Myocyte (in vitro differentiated cells): ENCODE measurements at regions not wholly inside any gene's neighbourhood (a gene's known extent, or its start where the extent isn't known, plus 50 kb on each side); places are given as distances from the start of the nearest gene placed in this dataset.
A peak's percentile ranks its signal among the peaks of the same experiment; 100 is the strongest.

Experiments used
- DNase-seq: peaks from one replicate; pipeline ENCODE4 v3.0.0-alpha.2; 2012; ENCODE audit warnings: low read depth

DNA sequence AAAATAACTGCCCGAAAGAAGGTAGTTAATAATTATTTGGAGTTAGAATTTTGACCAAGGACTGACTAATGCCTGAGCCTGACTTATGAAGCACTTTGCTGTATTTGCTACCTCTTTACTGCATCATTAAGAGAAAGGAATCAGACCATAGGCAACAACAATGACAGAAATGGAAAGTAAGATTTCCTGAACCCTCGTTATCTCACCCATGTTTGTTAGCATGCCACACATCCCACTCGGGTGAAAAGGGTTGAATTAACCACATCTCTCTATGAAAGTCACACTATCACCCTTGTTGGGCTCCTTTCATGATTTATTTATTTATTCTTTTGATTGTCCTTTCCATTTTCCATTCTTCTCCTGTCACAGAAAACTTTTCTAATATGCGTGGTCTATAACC lies 59.6 kb downstream of the OLIG3 start:
- DNase-seq, result no peak

DNA sequence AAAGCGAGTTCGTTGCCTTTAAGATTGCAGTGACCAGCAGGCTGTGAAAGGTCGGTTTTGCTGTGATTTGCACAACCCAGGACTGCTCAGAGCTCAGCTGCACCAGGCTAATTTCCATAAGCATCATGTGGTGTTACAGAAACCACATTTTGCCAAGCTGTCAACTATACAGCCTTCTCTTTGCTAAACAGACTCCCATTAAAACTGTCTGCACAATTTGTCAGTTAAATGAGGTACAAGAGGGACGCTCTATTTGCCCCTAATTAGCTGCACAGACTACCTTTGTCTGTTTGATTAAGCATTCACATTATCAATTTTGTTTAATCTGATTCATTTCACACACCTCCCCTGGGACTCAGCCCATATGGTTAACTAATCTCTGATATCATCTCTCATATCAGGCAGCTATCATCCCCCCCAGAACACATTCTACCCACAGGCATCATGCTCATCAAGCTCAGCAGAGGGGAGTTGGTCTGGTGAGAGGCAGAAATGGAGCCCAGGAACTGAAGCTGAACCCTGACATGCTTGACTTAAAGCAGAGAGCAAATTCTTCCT lies 62.1 kb downstream of the OLIG3 start:
- no peak for DNase-seq

DNA sequence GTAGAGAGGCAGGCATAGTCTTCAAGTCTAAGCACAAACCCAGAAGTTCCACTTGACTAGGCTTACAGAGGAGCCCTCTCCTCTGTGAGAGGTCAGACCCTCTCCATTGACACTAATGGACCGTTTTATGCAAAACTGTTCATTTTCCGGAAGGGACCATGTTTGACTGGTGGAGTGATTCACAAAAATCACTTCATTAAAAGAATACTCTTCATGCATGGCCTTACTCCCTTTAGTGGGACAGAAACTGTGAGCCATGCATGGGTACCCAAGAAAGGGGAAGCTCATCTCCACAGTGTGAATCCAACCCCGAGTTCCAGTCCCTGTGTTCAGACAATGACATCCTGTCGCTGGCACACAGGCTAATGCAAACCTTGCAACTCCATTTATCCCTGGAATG lies 63.2 kb downstream of the OLIG3 start:
- no peak for DNase-seq

DNA sequence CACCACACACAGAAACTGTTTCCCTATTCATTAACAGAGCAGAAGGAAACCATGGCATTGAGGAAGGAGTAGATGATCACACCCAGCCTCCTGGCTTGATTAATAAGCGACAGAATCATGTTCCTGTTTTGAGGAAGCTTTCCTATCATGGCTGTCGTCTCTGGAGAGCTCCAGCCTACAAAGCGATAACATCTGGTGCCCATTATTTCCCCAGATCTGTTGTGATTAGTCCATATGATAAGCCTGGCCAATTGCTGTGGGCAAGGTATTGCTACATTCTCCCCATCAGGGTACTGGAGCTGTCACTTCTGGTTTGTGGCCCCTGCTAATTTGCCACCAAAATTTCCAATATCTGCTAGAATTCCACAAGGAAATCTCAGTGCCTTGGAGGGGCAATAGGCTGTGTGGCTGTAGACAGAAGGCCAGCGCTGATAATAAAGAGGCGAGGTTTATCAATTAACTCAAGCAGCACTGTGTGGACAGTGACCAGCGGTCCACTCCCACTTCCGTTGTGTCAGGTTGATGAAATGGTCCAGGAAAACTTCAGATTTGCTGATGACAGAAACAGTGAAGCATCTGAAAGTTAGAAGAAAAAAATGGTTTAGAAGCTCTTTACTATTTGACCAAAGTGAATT lies 66.4 kb downstream of the OLIG3 start:
- no peak for DNase-seq

DNA sequence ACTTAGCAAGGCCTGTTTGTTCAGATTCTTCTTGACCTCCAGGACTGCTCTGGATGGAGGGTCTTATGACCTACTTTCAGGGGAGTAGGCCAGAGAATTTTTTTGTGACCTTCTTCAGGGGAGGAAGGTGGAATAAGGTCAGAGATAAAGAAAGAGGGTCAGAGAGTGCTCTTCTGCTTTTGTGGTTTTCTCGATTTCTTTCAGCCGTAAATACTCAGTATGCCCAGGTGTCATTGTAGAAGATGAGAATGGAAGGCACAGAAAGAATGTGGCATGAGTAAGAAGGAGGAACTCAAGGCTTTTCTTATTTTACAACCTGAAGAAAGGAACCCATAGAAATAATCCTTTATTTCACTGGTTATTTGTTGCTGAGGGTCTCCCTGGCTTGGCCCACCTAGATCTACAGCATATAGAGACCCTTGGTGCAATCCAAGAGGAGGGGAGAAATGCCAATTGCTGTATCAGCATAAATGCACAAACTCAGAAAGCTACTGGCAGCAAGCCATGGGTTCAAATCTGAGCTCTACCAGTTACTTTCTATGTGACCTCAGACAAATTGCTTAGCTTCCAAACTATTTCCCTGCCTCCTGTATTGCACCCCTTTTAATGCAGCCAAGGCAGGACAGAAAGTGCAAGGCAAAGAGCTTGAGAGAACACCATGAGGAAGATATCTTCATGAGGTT lies 68.0 kb downstream of the OLIG3 start:
- no peak for DNase-seq

DNA sequence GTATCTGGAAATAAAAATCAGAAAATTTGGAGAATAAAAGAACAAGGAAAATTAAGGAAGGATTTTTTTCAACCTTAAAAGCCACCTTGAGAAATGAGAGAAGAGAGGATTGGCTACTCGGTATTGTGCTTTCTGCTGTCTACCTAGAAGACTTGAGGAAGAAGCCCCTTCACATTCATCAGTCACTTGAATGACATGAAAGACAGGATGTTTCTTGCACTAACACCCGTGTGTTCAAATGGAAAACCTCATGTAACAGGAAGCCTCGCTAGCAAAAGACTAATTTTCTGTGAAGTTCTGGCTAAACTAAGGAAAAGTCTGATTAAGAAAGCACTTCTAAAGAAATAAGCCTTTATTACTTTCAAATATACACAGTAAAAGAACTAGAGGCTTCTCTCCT lies 69.9 kb downstream of the OLIG3 start:
- no peak for DNase-seq

DNA sequence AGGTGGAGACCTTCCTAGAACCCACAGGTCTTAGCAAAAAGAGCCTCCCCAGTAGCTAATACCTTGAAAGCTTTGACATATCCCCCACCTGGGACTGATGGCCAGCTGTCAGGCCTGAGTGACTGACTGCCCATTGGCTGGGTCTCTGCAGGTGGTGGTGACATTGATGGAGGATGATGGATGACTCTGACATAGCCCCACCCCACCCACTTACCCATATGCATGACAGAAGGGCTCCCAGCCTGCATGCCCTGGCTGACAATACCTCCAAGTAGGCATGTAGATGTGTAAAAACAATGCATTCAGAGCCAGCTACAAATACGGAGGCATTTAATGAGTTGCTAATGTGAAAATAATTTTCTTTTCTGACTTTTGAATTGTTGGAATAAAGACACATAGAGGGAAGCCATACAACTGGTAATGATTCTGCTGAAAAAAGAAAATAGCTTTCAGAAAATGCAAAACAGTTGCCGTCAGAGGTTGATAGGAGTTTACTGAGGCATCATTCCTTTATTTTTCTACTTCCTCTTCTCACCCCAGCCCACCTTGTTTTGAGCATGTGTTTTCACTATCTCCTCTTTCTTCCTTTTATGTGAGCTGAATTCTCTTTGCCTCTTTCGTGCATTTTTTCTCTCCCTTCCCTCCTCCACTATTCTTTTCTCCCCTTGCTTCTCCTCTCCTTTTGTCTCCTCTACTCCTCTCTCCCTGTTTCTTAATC lies 70.6 kb downstream of the OLIG3 start:
- no peak for DNase-seq

DNA sequence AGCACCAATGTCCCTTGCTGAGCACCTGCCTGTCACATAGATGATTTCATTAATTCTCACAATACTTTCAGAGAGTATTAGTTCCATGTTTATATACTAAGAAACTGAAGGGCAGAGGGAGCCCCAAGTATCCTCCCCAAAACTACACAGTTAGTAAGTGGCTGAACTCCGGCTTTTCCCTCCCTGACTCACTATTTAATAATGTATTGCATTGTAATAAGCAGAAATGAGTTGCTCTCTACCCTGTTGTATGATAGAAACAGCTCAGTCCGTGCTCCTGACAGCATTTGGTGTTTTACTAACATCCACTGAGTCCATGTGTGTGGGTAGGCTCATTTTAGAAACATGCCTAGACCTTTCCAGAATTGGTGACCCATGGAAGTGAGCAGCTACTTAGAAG lies 76.8 kb downstream of the OLIG3 start:
- DNase-seq, result no peak

DNA sequence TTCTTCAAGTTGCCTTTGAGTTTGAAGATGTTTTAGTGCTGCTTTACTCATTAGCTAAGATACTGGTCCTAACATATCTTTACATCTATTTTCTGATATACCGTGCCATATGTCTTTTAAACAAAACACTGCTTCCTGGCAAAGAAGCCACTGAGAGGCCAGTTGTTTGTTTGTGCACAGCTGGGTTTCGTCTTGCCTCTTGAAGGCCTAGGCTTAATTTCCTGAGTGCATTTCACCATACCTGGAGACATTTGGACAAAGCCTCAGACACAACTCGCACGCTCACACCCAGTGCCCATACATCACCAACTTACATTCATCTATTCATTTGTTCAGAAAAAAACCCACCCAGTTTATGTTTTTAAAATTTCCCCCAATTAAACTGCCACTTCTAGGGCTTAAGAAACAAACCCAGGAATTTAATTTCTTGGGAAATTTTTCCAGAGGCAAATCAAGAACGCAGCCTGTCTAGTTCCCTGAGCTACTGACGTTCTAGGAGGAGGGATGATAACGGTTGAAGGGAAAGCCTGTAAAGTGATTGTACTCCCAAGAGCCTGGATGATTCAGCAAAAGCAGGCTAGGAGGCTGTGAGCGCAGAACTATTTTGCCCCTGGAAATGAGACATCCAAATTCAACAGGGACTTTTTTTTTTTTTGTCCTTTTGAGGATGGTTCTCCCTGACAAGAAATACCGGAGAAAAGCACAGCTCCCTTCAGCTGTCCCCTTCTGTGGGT lies 77.7 kb downstream of the OLIG3 start:
- peak; percentile 5 for DNase-seq

DNA sequence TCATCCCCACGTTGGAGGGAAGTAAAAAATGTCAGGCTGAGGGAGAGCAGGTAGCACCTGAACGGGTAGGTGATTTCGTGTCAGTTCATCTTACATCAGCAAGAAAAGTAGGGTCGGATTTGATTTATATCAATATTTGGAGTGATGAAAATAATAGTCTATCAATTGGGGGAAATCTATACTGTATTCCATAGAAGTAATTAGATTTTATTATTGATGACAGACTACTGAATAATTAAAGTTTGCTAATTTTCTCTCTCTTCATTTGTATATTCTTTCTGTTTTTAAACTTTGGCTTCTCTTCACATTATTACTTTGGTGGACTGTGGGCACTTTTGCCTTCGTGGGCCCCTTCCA lies 78.4 kb downstream of the OLIG3 start:
- DNase-seq, result no peak

DNA sequence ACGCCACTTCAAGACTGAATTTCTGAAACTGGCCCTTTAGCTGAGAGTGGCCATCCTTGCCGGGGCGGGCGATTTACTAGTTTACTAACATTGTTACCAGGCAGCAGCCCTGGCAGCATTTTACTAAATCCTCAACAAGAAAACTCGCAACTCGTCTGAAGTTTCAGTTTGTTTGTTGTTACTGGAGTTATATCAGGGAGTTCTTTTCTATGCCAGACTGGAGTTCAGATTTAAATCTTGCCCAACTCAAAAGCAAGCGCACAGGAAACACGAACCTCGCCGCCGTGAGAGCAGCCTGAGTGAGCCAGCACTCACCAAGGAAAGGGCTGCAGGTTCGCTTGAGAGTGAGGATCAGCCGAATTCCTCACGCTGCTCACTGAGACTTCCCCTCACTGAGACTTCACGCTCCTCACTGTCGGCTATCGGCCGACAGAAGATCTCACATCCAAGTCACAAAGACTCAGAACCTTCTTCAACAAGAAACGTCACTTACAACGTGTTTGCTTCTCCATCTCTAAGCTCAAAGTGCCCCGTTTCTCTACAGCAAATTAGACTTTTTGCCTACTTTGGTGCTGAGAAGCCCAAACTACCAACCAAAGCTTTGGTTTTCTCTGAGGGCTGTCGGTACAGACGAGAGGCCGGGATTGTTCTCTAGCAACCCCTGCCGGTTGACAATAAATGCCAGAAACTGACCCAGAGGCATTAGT lies 78.9 kb downstream of the OLIG3 start:
- DNase-seq, result peak; percentile 71

DNA sequence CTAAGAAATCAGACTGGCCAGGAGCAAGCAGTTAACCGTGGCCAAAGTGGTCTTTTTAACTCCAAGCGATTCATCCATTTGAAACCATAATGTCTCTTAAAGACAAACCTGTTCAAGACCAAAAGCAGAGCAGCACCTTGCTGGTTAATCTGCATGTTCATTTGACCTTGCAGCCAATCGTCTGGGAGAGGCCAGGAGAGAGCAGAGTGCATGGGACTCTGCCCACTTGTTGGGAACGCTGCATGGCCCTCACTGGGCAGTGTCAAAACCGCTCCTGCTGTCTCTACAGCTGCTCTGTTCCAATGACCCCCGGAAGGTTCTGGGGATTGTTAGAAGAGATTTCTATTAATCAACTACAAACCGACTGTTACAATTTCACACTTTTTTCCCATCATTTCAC lies 79.6 kb downstream of the OLIG3 start:
- peak; percentile 9 for DNase-seq

DNA sequence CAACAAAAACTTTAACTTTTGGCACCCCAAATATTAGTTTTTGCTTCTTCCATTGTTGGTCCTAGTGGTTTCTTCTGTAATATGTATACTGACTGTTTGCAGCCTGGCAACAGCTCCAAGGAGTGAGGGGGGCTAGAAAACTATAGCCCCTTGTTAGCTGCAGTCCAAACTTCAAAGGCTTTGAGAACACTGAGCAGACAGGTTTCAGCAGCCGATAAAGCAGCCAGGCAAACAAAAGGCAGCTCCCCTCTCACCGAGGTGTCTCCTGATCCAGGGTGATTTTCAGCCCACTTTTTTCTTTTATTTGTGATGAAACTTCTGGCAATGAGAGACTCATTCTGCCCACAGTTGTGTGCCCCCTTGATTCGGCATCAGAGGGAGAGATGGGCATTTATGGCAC lies 80.7 kb downstream of the OLIG3 start:
- DNase-seq, result no peak

DNA sequence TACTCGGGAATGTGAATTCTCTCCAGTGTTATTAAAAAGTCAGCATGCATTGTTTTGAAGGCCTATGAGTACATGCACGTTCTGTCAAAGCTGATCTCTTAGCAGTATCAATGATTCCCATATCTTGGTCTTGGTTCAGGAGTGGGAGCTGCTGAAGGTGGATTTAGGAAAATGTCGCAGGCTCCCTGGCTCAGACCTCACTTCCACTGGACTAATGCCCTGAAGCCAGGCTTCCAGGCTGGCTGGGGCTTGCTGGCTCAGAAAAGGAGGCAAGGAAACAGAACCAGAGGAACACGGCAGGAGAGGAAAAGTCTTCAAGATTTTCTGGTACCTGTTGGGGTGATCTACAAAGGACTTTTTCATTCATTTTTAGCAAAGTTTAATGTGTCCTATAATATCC lies 81.6 kb downstream of the OLIG3 start:
- DNase-seq, result no peak

DNA sequence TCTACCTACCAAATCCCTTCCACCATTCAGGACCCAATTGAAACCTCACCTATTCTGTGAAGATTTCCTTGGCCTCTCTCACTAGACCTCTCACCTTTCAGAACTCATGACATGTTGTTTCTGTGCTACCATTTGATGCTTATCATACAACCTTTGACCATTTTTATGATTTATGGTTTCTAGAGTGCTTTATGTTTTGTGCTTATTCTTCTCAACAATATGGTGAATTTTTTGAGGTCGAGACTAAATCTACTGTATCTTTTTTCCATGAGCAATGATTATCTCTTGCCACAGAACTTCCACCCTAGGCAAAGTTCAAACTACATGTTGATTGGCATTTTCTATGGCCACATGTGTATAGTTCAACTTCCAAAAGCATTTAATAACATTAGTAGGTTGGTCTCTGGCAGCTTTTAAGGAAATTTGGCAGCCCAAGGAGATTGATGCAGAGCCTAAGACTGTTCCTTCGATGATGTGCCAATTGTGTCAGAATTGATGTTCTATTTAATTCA lies 84.9 kb downstream of the OLIG3 start:
- no peak for DNase-seq

DNA sequence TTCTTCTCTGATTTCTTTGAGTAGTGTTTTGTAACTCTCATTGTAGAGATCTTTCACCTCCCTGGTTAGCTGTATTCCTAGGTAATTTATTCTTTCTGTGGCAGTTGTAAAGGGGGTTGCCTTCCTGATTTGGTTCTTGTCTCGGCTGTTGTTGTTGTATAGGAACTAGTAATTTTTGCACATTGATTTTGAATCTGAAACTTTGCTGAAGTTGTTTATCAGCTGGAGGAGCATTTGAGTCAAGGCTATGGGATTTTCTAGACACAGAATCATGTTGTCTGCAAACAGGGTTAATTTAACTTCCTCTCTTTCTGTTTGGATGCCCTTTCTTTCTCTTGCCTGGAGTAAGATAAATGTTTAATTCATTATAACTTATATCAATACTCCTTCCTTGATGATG lies 86.4 kb downstream of the OLIG3 start:
- DNase-seq, result no peak

DNA sequence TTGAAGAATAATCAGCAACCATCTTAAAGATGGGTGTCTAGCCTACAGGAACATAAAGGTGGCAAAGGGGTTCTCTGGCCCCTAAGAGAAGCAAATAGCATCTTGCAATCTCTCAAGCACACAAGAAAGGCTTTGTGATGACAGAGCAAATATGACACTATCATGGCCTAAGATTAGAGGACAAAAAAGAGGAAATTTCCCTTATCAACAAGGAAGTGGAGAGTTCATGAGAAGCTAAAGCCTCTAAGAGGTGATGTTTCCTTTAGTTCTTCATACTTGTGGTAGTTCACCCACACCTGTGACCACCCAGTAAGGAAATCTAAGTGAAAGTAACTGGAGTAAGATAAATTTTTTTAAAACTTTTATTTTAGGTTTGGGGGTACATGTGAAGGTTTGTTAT lies 88.4 kb downstream of the OLIG3 start:
- no peak for DNase-seq

DNA sequence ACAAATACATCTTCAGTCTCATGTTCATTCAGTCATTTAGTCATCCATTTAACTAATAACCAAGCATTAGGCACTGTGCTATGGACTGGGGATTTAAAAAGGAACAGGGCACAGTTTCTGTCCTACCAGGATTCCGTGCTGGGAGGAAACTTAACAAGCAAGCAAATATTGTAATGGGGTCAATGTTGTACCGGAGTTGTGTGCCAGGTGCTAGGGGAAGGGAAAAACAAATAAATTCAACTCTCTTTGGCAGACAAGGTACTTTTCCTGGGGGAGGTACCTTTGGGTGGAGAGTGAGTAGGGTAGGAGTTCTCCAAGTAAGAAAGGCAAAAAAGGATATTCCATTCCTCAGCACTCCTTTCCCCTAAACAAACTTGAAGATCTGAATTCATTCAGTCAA lies 90.3 kb downstream of the OLIG3 start:
- no peak for DNase-seq

DNA sequence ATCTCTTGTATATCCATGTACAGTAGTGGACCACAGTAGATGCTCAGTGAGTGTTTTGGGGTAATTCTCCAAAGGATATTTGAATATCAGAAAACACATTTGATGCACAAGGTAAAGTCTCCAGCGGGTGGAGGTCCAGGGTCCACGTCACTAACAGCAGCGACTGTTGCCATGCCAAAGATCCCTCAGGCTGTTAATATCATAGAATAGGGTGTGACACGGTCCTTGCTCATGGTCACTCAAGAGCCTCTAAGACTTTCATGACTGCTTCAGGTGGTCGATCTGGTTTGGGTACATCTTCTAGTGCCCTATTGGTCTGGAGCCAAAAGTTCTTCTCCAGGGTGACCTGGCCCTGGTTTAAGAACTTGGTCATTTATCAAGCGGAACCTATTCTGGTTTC lies 90.8 kb downstream of the OLIG3 start:
- no peak for DNase-seq

DNA sequence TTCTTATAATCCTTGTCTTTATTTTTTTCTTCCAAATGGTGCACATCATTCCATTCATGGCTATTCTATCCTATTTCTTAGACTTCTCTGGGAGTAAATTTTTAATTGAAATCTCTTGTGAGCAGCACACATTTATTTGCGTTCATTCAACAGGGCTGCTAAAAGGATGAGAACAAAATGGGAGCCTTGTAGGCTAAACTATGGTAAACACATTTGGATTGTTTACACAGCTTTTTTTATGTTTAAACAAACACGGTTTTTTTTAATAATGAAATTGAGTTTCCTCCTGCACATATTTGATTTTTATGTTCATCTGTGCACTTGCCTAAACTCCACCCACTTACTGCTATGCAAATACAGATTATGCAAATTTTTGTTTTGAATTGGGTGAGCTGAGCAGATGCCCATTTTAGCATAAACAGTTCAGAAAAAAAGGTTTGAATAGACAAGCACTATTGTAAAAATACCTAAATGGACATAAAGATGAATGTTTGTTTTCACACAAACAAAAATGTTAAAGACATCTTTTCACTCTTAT lies 92.0 kb downstream of the OLIG3 start:
- DNase-seq, result no peak

DNA sequence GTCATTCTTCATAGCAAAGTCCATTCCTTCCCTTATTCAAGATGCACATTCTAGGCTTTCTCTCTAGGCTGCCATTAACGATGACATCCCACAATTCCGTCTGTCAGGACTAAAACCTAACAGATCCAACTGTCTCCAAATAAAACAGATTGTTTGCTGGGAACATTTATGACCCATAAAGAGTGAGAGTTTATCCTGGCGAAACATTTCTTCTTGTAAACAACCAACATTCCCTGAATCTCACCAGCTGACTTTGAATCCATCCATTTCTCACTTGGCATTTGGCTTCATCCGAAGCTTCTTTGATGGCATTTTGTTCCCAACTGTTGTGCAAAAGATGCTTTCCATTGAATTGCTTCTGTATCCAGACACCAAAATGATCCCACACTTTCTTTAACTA lies 93.1 kb downstream of the OLIG3 start:
- no peak for DNase-seq
